ENCODE measurements at regions not wholly inside any gene's neighbourhood (a gene's known extent, or its start where the extent isn't known, plus 50 kb on each side); places are given as distances from the start of the nearest gene placed in this dataset.

GRCh38 chr12:39671898-39672875 is 52.6 kb upstream of the ABCD2 start:
- no peak for TF ChIP-seq CTCF (IDR thresholded peaks at IDR 0.05)
- no peak for TF ChIP-seq EZH2 (IDR thresholded peaks at IDR 0.05; ENCODE audit: borderline replicate concordance, insufficient read depth, low read depth, low read length, poor library complexity, severe bottlenecking)
